Esophagus muscularis mucosa (tissue), 3 donors: ENCODE measurements at regions not wholly inside any gene's neighbourhood (a gene's known extent, or its start where the extent isn't known, plus 50 kb on each side); places are given as distances from the start of the nearest gene placed in this dataset.

Experiments used
- CTCF ChIP-seq, 3 experiments: fragments of 200-600 bp in 2 of 3; fragments of 450-650 bp in 1 of 3; sonication (generic) in 2 of 3; IDR thresholded peaks; one replicate each; pipeline ENCODE4 v1.5.1; 2017 to 2019; ENCODE audit warnings: antibody characterized with exemption in 3 of 3, mild to moderate bottlenecking in 2 of 3, moderate library complexity in 1 of 3
- POLR2A ChIP-seq: fragments of 450-650 bp; IDR thresholded peaks from one replicate; pipeline ENCODE4 v1.6.1; 2017; ENCODE audit warnings: antibody characterized with exemption, moderate library complexity, mild to moderate bottlenecking, low read depth
- POLR2AphosphoS5 ChIP-seq, 2 donors: sonication (generic); formaldehyde crosslinking; IDR thresholded peaks; one replicate each; pipeline ENCODE4 v1.6.1; 2017; ENCODE audit warnings: antibody characterized with exemption in 2 of 2

- no peak for TF ChIP-seq POLR2A
- TF ChIP-seq CTCF (IDR thresholded peaks at IDR 0.05): no peak
- TF ChIP-seq POLR2AphosphoS5 (IDR thresholded peaks at IDR 0.05): no peak
Measured at GRCh38 chr12:115417610-115418009, 733.6 kb upstream of the TBX3 start.
